ENCODE measurements at regions not wholly inside any gene's neighbourhood (a gene's known extent, or its start where the extent isn't known, plus 50 kb on each side); places are given as distances from the start of the nearest gene placed in this dataset.

DNA sequence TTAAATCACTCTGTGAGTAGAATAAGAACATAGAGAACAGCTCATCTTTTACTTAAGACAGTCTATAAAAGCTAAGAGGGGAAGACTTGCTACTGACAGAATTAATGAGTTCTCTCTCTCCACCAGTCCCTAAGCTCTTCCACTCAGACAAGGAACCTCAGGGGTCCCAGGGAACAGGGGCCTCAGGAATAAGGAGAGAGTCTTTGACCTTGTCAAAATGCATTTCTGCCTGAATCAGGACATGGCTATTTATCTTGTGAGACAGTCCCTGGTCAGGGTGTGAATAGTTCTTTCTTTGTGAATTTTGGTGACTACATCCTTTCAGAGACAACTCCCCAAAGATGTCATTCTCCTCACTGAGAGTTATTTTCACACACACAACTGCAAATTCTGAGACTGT is 218.7 kb upstream of the HS3ST1 start:
- TF ChIP-seq ZNF274 (IDR thresholded peaks at IDR 0.05; ENCODE audit: low read length): no peak
- TF ChIP-seq ZNF274 (tag by site-specific recombination; IDR thresholded peaks at IDR 0.05; ENCODE audit: borderline replicate concordance): no peak
- TF ChIP-seq ZNF561 (tag by site-specific recombination; IDR thresholded peaks at IDR 0.05; ENCODE audit: borderline replicate concordance): no peak
- TF ChIP-seq BCL11A (tag by site-specific recombination; IDR thresholded peaks at IDR 0.05; ENCODE audit: low read depth): no peak
- no peak for TF ChIP-seq SETDB1 (IDR thresholded peaks at IDR 0.05; ENCODE audit: insufficient read length, low read length)
- no peak for TF ChIP-seq TCF7L2 (IDR thresholded peaks at IDR 0.05; ENCODE audit: borderline replicate concordance, low read depth, low read length)
- no peak for TF ChIP-seq HIC1 (tag by site-specific recombination; IDR thresholded peaks at IDR 0.05)
- TF ChIP-seq YY1 (tag by site-specific recombination; IDR thresholded peaks at IDR 0.05): no peak
- TF ChIP-seq, protein P1, sequence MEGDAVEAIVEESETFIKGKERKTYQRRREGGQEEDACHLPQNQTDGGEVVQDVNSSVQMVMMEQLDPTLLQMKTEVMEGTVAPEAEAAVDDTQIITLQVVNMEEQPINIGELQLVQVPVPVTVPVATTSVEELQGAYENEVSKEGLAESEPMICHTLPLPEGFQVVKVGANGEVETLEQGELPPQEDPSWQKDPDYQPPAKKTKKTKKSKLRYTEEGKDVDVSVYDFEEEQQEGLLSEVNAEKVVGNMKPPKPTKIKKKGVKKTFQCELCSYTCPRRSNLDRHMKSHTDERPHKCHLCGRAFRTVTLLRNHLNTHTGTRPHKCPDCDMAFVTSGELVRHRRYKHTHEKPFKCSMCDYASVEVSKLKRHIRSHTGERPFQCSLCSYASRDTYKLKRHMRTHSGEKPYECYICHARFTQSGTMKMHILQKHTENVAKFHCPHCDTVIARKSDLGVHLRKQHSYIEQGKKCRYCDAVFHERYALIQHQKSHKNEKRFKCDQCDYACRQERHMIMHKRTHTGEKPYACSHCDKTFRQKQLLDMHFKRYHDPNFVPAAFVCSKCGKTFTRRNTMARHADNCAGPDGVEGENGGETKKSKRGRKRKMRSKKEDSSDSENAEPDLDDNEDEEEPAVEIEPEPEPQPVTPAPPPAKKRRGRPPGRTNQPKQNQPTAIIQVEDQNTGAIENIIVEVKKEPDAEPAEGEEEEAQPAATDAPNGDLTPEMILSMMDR (tag by site-specific recombination; IDR thresholded peaks at IDR 0.05): no peak
- no peak for TF ChIP-seq PATZ1 (tag by site-specific recombination; IDR thresholded peaks at IDR 0.05)
- TF ChIP-seq ZNF292 (tag by site-specific recombination; IDR thresholded peaks at IDR 0.05; ENCODE audit: borderline replicate concordance, low read depth): no peak
- no peak for TF ChIP-seq ZNF394 (tag by site-specific recombination; IDR thresholded peaks at IDR 0.05; ENCODE audit: borderline replicate concordance)
- TF ChIP-seq TRIM28 (IDR thresholded peaks at IDR 0.05; ENCODE audit: borderline replicate concordance, low read length): no peak
